Adrenal gland (tissue), 9 donors: ENCODE measurements at regions not wholly inside any gene's neighbourhood (a gene's known extent, or its start where the extent isn't known, plus 50 kb on each side); places are given as distances from the start of the nearest gene placed in this dataset.

ENCODE experiments used
- DNase-seq, 7 donors: peaks; one replicate each; pipeline ENCODE4 v3.0.0-alpha.2; 2019 to 2020
- H3K27ac ChIP-seq, 5 donors: fragments of 200-600 bp; sonication (generic) in 4 of 5; 1 replicate in 3 of 5; 2 replicates in 2 of 5; pipeline versions ENCODE4 v1.5.1 to v1.8.0; 2016 to 2020; ENCODE audit warnings: mild to moderate bottlenecking in 1 of 5
- H3K27me3 ChIP-seq: fragments of 200-600 bp; 2 replicates; pipeline ENCODE4 v1.8.0; 2021
- H3K36me3 ChIP-seq, 2 donors: fragments of 200-600 bp; replicated peaks in 1 of 2; 1 replicate in 1 of 2; 2 replicates in 1 of 2; pipeline versions ENCODE4 v1.5.1 to v1.8.0; 2018 to 2022
- H3K4me1 ChIP-seq, 2 donors: fragments of 200-600 bp; replicated peaks in 1 of 2; 1 replicate in 1 of 2; 2 replicates in 1 of 2; pipeline versions ENCODE4 v1.5.1 to v1.8.0; 2018 to 2021
- H3K4me3 ChIP-seq, 4 donors: fragments of 200-600 bp; sonication (generic) in 3 of 4; one replicate each; pipeline ENCODE4 v1.5.1; 2016 to 2018
- H3K9me3 ChIP-seq, 3 donors: fragments of 200-600 bp; sonication (generic) in 1 of 3; replicated peaks in 1 of 3; 1 replicate in 2 of 3; 2 replicates in 1 of 3; pipeline versions ENCODE4 v1.5.1 to v1.8.0; 2016 to 2021
- CTCF ChIP-seq, 6 experiments: fragments of 450-650 bp in 4 of 6; fragments of 200-600 bp in 2 of 6; sonication (generic) in 1 of 6; IDR thresholded peaks; 1 replicate in 5 of 6; 2 replicates in 1 of 6; pipeline versions ENCODE4 v1.5.1 to v1.8.0; 2016 to 2021; ENCODE audit warnings: antibody characterized with exemption in 6 of 6, mild to moderate bottlenecking in 2 of 6, moderate library complexity in 1 of 6
- POLR2A ChIP-seq, 2 donors: fragments of 450-650 bp; IDR thresholded peaks; one replicate each; pipeline ENCODE4 v1.6.1; 2017; ENCODE audit warnings: antibody characterized with exemption in 2 of 2, mild to moderate bottlenecking in 2 of 2, moderate library complexity in 1 of 2
- WGBS, 4 donors: extraction: QIAGEN DNeasy Blood & Tissue Kit in 2 of 4; methylation state at CpG; one replicate each; pipeline versions ENCODE4 v1.1.5 to v1.1.7; 2013 to 2017; 5-methylcytosine and 5-hydroxymethylcytosine counted together
- intact Hi-C, 2 donors: fragments of 100-400 bp; cut with DNase I; formaldehyde crosslinking; loops; one replicate each; pipeline versions ENCODE4 v1.14.1 to v1.15.0; 2022 to 2023
- donor health status: healthy with polysubstance abuse.
- donor health status: Bipolar disorder and iron deficiency.
- donor health status: DM: yes; HTN: yes; CAD: no.
- donor health status: DM: no; HTN: no; CAD: no.
- donor health status: DM: no; HTN: no; CAD: no.

DNA sequence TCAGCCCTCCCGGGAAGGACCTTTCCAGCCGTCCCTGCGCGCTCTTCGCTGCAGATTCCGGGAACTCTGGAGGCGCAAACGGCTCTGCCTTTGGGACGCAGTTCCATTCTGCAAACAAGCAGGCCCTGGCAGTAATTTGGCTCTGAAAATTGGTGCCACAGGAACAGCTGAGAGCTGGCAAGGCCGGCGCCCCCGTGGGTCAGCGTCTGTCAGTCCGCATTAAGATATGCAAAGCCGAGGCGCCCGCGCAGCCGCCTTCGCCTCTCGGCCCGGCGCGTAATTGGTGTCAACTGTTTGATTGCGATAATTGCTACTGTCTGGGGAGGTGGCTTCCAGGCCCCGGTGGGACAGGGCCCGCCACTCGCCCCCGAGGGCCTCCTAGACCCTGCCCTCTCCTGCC, 73.6 kb downstream of the NCR2 start:
- no peaks in the 10 kb centered on the region for H3K36me3 ChIP-seq
- H3K4me1 ChIP-seq = no peaks in the 10 kb centered on the region
- DNase-seq = no peak
- no peaks in the 10 kb centered on the region for H3K9me3 ChIP-seq
- intact Hi-C loops = no loop called here
- H3K27me3 ChIP-seq = peaks cover 21% of the 10 kb centered on the region
- TF ChIP-seq POLR2A (IDR thresholded peaks at IDR 0.05) (no peak), CTCF (IDR thresholded peaks at IDR 0.05) (no peak)
- H3K4me3 ChIP-seq = no peak overlapping the region
- no peak overlapping the region for H3K27ac ChIP-seq
- 66 to 74% (median 69%) methylated on average over 8 to 29 of the region's 29 CpGs for WGBS, 4 donors

DNA sequence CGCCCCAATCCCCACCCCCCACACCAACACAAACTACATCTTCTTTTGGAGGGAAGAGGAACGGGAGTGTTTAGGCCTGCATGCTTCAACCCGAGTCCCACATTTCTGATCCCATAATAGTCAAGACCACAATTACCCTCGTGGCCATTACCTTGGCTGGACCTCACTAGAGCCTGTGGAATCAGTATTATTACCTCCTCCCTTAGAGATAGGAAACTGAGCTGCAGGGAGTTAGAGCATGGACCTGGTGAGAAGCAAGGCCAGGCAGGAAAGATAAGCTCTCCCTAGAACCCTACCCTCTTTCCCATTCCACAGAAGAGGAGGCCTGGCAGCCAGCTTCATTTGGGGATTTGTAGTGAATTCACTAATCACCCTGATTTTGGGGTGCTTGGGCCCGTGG, 74.1 kb downstream of the NCR2 start:
- H3K27ac ChIP-seq = no peak overlapping the region
- H3K4me1 ChIP-seq = no peaks in the 10 kb centered on the region
- 67 to 76% (median 72%) methylated on average over 4 to 5 of the region's 5 CpGs for WGBS, 4 donors
- peaks cover 19% of the 10 kb centered on the region for H3K27me3 ChIP-seq
- DNase-seq = no peak
- no peak overlapping the region for H3K4me3 ChIP-seq
- H3K9me3 ChIP-seq = no peaks in the 10 kb centered on the region
- intact Hi-C loops = no loop called here
- no peaks in the 10 kb centered on the region for H3K36me3 ChIP-seq
- TF ChIP-seq POLR2A (IDR thresholded peaks at IDR 0.05) (no peak), CTCF (IDR thresholded peaks at IDR 0.05) (no peak)

- 78 to 100% (median 87%) methylated on average over 4 to 5 of the region's 5 CpGs for WGBS, 4 donors
- intact Hi-C loops = no loop called here
These were observed 76.6 kb downstream of the NCR2 start for GRCh38 chr6:41411961-41412360.

DNA sequence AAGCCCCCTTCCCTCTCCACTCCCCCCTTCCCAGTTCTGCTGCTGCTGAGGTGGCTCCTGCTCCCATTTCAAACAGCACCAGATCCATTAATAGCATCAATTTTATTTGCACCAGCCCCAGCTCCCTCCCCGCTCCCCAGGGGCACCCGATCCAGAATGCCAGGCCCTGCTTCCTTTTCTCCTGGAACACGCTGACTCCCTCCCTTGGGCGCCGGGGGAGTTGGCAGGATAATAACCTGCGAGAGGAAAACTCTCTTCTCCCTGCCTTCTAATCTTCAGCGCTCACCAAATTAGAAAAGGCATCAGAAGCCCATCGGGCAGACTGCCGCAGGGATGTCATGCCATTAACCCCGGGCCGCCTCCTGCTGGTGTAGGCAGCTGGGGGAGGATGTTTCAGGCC, 77.8 kb downstream of the NCR2 start:
- TF ChIP-seq CTCF (IDR thresholded peaks at IDR 0.05) (no peak), POLR2A (IDR thresholded peaks at IDR 0.05) (no peak)
- Histone ChIP-seq H3K4me1 (no peaks in the 10 kb centered on the region), H3K27ac (no peak overlapping the region), H3K27me3 (peaks cover 23% of the 10 kb centered on the region), H3K9me3 (no peaks in the 10 kb centered on the region), H3K4me3 (no peak overlapping the region), H3K36me3 (no peaks in the 10 kb centered on the region)
- 67 to 80% (median 69%) methylated on average over 11 of the region's 11 CpGs for WGBS, 4 donors
- DNase-seq = no peak
- intact Hi-C loops = no loop called here

More at GRCh38 chr6:41411961-41412360, 76.6 kb downstream of the NCR2 start:
- Histone ChIP-seq H3K9me3 (no peaks in the 10 kb centered on the region), H3K4me1 (no peaks in the 10 kb centered on the region), H3K36me3 (no peaks in the 10 kb centered on the region), H3K4me3 (no peak overlapping the region), H3K27me3 (peaks cover 23% of the 10 kb centered on the region), H3K27ac (no peak overlapping the region)
- no peak for DNase-seq
- TF ChIP-seq CTCF (IDR thresholded peaks at IDR 0.05) (no peak), POLR2A (IDR thresholded peaks at IDR 0.05) (no peak)
